IPS-NIHi7 (cell line): ENCODE measurements at regions not wholly inside any gene's neighbourhood (a gene's known extent, or its start where the extent isn't known, plus 50 kb on each side); places are given as distances from the start of the nearest gene placed in this dataset.

Source experiments
- DNase-seq: peaks from one replicate; pipeline ENCODE4 v3.0.0; 2012; ENCODE audit warnings: mixed read lengths; ENCODE audit errors: extremely low spot score

DNA sequence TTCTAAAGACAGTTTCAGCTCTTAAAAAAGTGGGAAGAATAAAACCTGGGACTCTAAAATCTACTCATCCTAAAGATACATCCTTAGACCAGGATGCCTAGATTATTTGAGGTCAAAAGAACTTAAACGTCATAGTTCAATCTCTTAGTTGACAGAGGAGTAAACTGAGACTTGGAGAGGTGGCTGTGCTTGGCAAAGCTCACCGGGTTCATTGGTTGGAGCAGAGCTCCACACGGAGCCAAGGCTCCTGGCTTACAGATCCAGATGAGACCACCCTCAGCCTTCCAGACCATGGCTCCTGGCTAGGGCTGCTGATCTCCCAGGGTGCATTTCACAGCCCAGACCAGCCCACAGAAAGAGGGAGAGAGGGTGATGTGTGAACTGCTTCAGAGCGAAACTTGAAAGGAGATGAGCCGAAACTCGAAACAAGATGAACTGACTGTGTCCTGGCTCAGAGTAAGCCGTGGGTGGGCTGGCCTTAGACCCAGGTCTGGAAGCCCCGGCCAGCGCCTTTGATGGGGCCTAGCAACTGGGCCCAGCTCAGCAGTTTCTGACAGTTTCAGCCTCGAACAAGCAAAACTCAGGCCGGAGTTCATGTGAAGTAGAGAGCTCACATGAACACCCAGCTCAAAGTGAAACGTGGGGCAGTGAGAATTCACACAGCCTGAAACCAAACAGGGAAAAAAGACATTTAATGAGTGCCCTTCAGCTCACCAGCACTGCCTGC, 1044.8 kb downstream of the BCL11B start:
- DNase-seq: no peak

DNA sequence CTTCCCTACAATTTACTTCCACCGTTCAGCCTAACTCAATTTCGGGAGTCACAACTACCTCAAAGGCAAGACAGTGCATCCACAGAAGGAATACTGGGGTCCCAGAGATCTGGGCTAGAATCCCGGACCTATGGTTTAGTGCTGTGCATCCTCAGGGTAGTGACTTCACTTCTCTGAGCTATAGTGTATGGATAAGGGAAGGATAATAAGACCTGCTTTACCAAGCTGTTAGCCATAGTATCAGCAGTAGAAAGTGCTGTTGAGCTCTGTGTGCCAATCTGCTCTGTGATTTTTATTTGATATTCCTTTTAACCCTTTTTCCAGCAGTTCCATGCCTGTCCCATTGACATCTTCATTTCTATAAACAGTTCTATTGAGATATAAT, 1044.3 kb downstream of the BCL11B start:
- DNase-seq: no peak

DNA sequence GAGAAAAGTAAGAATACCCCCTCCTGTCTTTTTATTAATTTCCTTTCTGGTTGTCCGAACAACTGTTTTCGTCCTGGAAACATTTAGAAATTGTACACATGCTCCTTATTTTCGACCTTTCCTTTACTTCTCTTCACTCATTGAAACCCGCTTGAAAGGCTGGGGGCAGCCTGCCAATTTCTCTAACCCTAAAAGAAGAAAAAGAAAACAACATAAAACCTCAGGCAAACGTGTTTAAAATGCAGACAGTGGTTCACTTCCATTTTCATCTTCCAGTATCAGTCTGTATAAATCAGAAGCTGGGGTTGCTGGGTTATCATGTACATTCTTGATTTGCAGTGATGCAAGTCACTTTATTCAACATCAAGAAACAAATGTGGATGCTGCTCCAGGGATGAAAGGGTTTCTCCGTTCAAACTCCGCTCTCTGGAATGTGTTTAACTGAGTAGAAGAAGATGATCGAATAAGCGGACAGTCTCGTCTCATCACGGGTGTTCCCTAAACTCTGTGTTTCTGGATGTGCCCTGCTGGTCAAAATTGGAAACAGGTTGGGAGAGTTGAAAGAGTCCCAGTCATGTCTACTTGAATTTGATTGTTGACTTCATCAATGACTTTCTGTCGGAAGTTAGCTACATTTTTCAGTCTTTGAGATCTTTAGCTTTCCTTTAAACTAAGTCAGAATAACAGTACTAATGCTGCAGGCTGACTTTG, 1042.2 kb downstream of the BCL11B start:
- no peak for DNase-seq

DNA sequence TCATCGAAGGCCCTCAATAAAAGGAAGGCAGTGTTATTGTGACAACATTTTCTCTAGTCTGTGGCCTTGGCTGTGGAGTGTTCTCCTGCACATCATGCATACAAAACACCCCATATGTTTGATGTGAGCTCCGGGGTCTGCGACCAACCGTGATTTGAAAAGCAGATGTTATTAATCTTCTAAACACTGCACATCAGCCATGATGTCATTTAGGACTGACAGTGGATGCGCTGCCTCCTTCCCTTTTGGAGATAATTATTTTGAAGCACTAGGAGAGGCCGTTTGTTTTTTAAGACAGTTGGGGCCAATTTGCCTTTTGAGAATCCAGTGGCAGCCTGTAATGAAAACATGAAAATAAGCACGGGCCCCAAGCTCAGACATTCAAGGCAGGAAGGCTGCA, 1041.6 kb downstream of the BCL11B start:
- no peak for DNase-seq

DNA sequence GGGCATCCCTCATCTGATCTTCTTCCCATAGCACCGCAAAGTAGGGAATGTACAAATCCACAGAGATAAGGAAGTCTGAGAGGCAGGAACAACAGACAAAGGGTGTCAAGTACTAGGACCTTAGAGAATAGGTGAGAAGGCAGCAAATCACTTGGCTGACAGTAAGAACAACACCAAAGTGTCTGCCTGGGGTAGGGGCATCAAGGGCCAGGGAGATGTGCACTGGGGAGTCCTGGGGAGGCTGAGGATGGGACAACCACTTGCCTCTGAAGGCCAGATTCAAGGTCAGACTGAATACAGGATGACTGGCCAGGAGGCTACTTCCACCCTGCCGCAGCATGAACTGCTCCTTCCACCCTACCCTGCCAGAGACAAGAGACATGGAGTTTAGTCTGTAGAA, 1040.8 kb downstream of the BCL11B start:
- DNase-seq: no peak

DNA sequence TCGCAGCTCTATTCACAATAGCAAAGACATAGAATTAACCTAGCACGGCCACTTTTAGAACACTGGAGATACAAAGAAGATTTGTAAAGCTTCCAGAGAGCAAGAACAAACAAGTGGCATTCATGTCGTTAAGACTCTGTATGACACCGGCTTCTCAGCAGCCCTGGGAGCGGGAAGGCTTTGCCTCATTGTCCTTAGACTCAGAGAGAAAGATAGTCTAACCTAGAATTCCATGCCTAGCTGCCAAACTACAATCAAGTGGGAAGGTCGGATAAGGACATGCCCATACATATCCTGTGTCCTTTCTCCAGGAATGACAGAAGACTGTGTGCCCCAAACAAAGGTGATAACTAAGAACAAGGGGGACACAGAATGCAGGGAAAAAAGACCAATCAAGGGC, 1038.3 kb downstream of the BCL11B start:
- DNase-seq: no peak

DNA sequence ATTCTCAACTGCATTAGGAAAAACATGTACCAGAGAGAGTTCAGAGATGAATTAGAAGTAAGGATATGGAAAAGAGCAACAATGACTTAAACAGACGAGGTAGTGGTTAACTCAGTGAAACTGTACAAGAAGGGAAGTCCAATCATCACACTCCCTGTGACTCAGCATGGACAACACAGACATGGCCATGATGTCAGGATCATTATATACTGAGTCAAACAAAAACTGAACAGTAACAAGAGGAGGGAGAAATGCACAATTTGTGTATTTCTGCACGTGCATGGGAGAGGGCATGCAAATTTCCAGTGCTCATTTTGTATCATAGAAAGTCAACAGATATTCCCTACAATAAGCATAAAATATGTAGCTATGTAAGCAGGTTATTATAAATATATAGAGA, 1037.8 kb downstream of the BCL11B start:
- no peak for DNase-seq

DNA sequence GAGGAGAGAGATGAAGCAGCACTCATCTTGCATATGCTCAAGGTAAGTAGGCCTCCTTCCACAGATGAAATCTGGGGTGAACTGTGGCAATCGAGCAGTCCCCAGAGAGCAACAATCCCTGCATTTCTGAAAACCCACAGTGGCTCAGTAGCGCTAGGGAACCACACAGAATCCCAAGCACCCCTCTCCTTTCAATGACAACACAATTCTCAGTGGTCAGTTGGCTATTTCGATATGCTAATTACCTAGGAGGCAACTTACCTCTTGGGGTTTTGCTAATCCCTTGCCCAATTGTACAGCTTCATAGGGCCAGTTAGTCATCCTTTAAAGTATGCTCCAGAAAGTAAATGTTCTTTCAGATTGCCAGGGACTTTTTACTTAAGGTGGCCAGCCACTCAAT, 1035.7 kb downstream of the BCL11B start:
- no peak for DNase-seq

DNA sequence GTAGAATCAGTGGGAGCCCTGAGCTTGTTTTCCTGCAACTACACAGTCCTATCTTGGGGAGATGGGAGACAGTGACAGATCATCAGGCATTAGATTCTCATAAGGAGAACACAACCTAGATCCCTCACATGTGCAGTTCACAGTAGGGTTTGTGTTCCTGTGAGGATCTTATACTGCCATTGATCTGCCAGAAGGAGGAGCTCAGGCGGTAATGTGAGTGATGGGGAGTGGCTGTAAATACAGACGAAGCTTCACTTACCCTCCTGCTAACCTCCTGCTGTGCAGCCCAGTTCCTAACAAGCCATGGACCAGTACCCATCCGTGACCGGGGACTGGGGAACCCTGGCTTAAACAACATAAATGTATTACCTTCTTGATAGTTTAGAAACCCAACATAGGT, 1034.1 kb downstream of the BCL11B start:
- no peak for DNase-seq

DNA sequence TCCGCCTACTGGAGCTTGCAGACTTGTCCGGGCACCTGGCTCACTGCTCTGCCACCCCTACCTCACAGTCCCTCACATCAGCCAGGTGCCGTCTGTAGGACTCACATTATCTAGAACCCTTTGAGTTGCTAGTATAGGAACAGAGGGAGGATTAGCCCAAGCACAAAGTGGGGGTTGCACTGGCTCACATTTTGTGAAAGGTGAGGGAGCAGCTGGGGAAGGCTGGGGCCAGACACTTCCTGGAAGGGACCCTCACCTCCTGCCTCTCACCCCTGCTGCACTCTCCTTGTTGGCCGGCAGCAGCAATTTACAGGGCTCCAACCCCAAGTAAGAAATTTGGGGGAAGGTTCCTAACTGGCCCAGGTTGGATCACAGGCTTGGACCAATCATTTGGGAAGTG, 1031.6 kb downstream of the BCL11B start:
- no peak for DNase-seq

DNA sequence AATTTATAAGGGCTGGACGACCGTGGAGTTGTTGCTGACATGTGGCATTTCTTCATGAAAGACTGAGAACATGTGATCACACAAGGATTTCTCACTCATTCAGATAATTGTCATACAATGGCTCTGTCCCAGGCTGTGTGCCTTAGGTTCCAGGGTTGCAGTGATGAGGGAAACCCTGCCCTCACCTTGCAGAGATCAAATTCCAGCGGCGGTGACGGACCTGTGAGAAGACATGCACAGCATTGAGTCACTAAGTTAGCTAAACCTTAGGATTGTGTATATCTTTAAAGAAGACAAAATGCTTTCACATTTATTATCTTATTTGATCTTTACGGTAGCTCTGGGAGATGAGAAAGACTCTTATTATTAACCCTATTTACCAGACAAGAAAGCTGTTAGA, 1029.1 kb downstream of the BCL11B start:
- no peak for DNase-seq

DNA sequence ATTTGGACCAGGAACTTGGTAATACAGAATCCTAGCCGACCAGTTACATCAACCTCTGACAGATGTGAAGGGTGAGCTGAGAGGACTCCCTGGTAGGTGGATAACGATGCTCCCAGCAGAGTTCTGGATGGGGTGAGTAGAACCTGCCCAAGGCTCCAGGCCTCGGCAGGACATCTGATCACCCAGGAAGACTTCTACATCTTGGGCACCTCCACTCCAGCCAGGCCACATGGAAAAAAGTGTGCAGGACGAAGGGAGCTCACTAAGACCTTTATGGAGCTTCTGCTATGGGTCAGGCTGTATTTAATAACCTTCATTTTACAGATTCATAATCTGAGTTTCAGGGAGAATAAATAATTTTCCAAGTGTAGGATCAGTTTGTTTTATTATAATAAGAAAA, 1028.7 kb downstream of the BCL11B start:
- no peak for DNase-seq

DNA sequence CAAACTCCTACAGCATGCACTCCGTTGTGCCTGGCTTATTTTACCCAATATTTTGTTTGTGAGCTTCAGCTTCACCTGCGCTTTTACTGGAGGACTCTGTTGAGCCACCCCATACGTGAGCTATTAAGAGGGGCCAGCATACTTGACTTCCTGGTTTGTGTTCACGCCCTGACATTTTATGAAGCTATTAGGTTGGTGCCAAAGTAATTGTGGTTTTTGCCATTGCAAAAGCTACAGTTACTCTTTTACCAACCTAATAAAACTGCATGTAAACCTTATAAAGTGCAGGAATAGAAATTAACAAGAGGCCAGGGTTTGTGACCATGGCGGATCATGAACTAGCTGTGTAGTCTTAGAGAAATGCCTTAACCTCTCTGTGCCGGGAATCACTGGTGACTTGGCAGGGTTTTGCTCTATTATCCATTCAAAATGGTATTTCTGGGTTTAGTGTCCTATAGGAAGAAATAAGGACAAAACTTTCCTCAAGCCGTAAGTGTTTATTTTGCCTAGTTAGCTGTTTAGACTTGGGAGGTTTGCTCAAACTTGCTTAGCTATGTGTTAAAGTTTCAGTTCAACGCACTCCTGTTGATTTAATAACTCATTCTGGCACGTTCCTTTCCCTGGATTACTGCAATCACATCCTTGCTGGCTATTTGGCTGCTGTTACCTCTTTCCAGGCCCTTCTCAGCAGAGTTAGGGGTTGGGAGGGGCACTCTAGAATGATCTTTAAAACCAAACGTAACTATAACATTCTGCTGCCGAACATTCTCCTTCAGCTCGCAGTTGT, 1027.6 kb downstream of the BCL11B start:
- no peak for DNase-seq

DNA sequence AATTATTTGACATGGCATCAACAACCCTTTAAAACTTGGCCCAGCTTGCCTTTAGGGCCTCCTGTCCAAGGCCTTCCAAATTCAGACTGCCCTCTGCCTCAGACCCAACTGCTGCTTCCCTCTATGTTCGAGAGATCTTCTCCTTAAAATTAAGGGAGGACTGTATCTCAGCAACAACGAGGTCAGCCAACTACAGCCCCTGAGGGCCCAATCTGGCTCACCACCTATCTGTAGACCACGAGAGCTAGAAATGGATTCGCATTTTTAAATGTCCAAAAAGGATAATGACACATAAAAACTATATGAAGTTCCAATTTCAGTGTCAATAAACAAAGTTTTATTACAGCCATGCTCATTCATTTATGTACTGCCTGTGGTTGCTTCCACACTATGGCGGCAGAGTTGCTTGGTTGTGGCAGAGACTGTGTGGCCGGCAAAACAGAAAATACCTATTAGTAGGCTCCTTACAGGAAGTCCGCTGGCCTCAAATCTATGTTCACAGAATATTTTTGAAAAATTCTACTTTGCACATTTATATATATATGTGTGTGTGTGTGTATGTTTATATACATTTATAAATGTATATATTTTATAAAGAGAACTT, 1026.9 kb downstream of the BCL11B start:
- DNase-seq: no peak

DNA sequence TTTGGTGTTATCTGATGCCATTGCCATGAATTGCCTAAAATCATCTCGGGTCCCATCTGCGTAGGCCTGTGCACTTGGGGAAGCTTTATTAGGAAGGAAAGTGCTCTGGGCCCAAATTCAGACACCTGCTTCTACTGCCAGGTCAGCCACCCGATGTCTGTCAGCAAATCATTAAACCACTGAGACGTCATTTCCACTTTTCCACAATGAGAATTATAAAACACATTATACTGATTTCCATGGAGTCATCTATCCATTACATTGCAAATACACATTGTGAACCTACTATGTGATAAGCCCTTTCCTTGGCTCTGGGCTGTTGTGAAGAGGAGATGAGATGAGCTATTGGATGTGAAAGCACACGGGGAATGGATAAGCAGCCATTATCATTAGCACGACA, 1022.9 kb downstream of the BCL11B start:
- DNase-seq: no peak

DNA sequence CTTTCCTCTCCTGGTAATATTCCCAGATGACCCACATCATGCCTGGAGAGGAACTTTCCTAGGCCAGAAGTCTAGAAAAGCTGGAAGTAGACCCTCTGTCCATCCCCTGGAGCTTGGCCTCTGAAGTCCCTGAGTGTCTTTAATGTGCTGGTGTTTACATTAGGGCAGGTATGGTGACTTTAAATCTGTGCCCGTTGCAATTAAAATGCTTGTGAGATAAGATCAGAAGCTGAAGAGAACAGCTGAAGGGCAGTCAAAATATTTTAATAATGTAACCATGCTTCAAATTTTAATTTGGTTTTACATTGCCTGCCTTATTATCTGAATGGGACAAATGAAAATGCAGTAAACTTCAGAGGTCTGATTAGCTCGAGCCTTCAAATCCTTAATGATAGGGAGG, 1022.5 kb downstream of the BCL11B start:
- no peak for DNase-seq

DNA sequence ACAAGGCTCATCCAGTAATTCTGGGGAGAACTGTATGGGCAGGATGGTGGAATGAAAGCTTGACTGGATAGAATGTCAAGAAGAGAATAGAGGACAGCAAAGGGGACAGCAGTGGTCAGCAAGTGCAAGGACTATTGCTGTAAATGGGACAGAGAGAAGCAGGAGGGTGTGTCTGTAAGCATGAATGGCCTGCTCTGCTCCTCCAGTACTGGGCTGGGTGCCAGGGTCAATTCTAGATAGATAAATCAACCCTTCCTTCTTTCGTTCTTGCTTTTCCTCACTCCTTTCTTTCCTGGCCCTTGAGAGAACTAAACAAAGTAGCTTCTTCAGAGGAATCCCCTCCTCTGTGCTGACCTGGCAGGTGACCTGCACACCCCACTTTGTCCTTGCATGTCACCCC, 1019.2 kb downstream of the BCL11B start:
- no peak for DNase-seq

DNA sequence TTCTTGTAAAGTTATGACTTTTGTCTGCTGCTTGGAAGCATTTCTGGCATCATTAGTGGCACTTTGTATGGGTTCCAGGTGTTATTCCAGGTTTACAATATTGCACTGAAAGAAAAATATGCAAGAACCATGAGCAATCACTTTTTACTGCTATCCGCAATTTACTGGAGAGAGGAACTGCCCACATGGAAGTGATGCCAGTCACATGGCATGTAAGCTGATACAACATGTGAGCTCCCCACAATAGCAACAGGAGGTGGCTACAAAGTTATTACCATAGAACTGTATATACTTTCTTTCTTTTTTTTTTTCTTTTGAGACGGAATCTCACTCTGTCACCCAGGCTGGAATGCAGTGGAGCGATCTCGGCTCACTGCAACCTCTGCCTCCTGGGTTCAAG, 1012.1 kb downstream of the BCL11B start:
- no peak for DNase-seq

DNA sequence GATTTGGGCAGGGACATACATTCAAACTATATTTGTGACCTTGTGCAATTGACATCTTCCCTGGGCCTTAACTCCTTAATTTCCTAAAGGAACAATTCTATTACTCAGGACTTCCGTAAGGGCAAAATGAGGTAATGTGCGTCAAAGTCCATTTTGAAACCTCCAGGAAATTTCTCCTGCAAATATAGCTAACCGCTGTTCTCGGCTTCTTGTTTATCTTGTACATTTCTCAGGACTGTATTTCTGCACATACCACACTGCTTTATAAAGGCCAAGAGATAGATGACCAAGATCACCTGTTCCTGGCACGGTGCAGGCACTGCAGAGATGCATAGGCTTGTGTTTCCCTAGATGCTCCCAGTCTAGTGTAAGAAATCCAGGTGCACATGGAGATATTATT, 1009.4 kb downstream of the BCL11B start:
- DNase-seq: no peak

DNA sequence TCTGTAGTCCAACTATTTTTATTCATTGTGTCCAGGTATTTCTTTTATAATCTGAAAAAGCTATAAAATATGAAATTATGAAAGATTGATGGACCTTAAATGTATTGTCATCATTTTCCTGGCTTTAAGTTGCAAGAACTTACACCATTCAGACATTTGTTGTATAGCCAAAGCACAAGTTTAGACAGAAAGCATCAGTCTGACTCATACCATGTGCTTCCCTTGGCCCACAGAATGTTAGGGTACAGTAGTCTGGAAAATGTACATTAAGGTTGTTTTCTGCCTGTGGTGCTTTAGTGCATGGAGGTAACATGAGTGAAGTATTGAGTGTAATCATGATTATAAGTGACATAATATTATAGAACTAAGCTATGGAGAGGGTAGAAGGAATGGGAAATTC, 1002.5 kb downstream of the BCL11B start:
- DNase-seq: no peak

DNA sequence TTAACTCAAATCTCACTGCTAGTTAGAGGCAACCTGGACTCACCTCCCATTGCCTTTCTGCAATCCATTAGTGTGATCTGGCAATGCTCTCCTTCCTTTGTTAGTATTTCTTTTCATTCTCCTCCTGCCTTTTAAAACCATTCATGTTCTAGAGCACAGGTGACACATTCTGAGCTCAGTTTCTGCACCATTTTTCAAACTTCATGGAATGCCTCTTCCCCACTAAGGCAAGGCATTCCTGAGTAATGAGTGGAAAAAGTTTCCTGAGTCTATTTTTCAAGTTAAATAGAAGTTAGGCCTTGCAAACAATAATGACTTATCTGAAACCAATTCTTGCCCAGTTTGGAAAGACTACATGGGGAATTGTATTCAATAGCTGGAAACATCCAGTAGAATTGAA, 1001.8 kb downstream of the BCL11B start:
- no peak for DNase-seq

DNA sequence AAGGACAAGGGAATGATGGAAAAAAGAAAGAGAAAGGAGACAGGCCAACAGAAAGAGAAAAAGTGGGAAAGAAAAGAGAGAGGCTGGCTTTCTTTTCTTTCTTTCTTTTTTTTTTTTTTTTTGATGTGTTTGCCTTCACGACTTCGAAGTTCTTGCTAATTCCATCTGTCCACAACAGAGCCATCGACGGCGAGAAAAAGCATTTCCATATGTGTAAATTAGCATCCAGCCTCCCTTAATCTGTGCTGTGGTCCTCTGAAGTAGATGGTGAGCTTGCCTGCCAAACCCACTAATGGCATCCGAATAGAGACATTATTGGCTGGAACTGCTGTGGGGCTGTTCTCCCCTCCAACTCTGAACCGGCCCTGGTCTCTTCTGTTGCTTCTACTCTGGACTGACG, 997.4 kb downstream of the BCL11B start:
- DNase-seq: no peak

DNA sequence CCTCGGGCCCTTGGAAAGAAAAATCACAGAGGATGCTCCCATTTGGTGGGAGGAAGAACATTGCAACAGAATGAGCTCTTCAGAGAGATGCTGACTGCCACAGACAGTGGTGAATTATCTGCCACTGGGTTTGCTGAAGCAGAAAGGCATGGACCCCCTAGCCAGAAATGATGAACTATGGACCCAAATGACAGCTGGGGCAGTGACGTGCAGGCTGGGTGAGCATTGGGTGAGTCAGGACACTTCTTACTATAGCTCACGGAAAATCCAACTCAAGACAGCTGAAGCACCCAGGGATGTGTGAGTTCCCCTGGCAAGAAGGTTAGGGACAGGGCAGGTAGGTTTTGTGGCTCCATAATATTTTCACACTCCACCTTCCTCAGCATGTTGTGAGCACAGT, 993.2 kb downstream of the BCL11B start:
- no peak for DNase-seq
